Parathyroid adenoma (tissue), 2 donors: ENCODE measurements at regions not wholly inside any gene's neighbourhood (a gene's known extent, or its start where the extent isn't known, plus 50 kb on each side); places are given as distances from the start of the nearest gene placed in this dataset.

Source experiments
- H2AFZ ChIP-seq: fragments of 300-600 bp; sonication (generic); one replicate; pipeline ENCODE4 v1.7.0; 2017; ENCODE audit warnings: antibody characterized with exemption, mild to moderate bottlenecking
- H3K27ac ChIP-seq: fragments of 300-600 bp; sonication (generic); one replicate; pipeline ENCODE4 v1.7.0; 2017
- H3K27me3 ChIP-seq: fragments of 300-600 bp; sonication (generic); one replicate; pipeline ENCODE4 v1.7.0; 2017; ENCODE audit warnings: low read length; ENCODE audit not compliant: control insufficient read depth, insufficient read depth
- H3K36me3 ChIP-seq: fragments of 300-600 bp; sonication (generic); one replicate; pipeline ENCODE4 v1.7.0; 2017; ENCODE audit warnings: low read length; ENCODE audit not compliant: control insufficient read depth, insufficient read depth
- H3K4me1 ChIP-seq: fragments of 300-600 bp; sonication (generic); one replicate; pipeline ENCODE4 v1.7.0; 2017; ENCODE audit warnings: control low read depth
- H3K4me2 ChIP-seq: fragments of 300-600 bp; sonication (generic); one replicate; pipeline ENCODE4 v1.7.0; 2017; ENCODE audit warnings: low read length
- H3K4me3 ChIP-seq: fragments of 300-600 bp; sonication (generic); one replicate; pipeline ENCODE4 v1.7.0; 2017; ENCODE audit warnings: low read depth, low read length
- H3K79me2 ChIP-seq: fragments of 300-600 bp; sonication (generic); one replicate; pipeline ENCODE4 v1.7.0; 2017; ENCODE audit warnings: control low read depth
- H3K9ac ChIP-seq: fragments of 300-600 bp; sonication (generic); one replicate; pipeline ENCODE4 v1.7.0; 2017; ENCODE audit warnings: mild to moderate bottlenecking
- H3K9me3 ChIP-seq: fragments of 300-600 bp; sonication (generic); one replicate; pipeline ENCODE4 v1.7.0; 2017; ENCODE audit warnings: low read length; ENCODE audit not compliant: control insufficient read depth
- CTCF ChIP-seq: fragments of 300-600 bp; sonication (generic); IDR thresholded peaks from one replicate; pipeline ENCODE4 v1.7.0; 2017; ENCODE audit warnings: antibody characterized with exemption, mild to moderate bottlenecking
- donor health status: primary hyperparathyroidism.

DNA sequence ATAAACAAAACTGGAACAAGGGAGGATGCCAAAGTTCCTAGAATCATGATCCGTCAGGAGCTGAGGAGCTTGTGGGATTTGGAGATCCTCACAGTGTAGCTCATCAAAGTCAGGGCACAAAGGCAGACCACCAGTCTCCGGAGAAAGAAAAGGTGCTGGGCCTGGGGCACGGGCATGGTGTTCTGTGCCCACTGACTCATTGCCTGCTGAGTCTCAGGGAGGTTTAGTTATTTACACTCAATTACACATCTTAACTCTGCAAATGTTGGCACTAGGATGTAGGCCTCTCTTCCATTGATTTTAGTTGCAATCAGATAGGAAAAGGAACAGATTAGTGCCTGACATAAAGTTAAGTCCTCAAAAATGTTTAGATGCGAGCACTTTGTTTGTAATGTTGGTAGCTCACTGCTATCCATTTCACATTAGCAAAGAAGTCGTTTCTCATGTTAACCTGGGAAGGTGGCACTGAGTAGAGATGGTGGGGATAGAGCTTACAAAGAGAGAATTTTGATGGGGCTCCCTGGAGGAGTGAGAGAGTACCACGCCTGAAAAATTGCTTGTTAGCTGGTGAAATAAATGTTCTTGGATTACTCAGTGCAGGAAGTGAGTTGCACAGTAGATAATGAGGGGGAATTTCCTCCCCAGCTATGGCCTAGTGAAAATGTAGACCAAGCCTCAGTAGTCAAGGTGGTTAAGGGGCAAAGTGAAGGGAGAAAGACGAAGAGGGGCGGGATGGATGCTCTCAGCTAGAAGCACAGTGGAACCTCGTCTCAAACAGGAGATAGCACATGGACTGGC is 109.5 kb upstream of the CD180 start:
- Histone ChIP-seq H3K27me3 (no peaks in the 10 kb centered on the region), H3K27ac (no peak overlapping the region), H3K4me3 (no peak overlapping the region), H3K4me2 (no peak overlapping the region), H2AFZ (no peak overlapping the region), H3K4me1 (no peaks in the 10 kb centered on the region), H3K9me3 (no peaks in the 10 kb centered on the region), H3K36me3 (no peaks in the 10 kb centered on the region), H3K79me2 (peaks cover 11% of the 10 kb centered on the region), H3K9ac (no peak overlapping the region)
- no peak for TF ChIP-seq CTCF

GRCh38 chr5:67305401-67305800 is 108.8 kb upstream of the CD180 start:
- Histone ChIP-seq H3K36me3 (no peaks in the 10 kb centered on the region), H3K4me2 (no peak overlapping the region), H3K27ac (no peak overlapping the region), H3K4me3 (no peak overlapping the region), H3K4me1 (no peaks in the 10 kb centered on the region), H3K9ac (no peak overlapping the region), H3K79me2 (peaks cover 11% of the 10 kb centered on the region), H3K27me3 (no peaks in the 10 kb centered on the region), H3K9me3 (no peaks in the 10 kb centered on the region), H2AFZ (no peak overlapping the region)
- no peak for TF ChIP-seq CTCF

DNA sequence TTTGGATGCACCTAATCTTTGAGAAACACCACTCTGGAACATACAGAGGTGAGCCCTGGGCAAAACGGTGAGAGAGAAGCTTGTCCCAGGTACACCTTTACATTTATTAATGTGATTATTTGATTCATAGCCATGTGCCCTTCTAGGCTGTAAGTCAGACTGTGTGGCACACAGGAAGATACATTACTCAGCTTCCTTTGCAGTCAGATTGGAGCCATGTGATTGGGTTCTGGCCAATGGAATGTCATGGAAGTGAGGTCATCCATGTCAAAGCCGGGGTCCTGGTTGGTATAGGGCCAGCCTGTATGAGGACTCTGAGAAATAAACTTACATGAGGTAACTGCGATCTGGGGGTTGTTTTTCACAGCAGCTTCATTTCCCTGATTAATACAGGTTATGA is 106.8 kb upstream of the CD180 start:
- H3K36me3 ChIP-seq, result no peaks in the 10 kb centered on the region
- no peak overlapping the region for H3K4me3 ChIP-seq
- H2AFZ ChIP-seq, result no peak overlapping the region
- peaks cover 10% of the 10 kb centered on the region for H3K79me2 ChIP-seq
- no peaks in the 10 kb centered on the region for H3K27me3 ChIP-seq
- H3K4me1 ChIP-seq, result no peaks in the 10 kb centered on the region
- no peak overlapping the region for H3K9ac ChIP-seq
- no peaks in the 10 kb centered on the region for H3K9me3 ChIP-seq
- no peak for TF ChIP-seq CTCF
- H3K27ac ChIP-seq, result no peak overlapping the region
- no peak overlapping the region for H3K4me2 ChIP-seq

- Histone ChIP-seq H2AFZ (peak overlapping the region; percentile 14), H3K36me3 (no peaks in the 10 kb centered on the region), H3K4me1 (no peaks in the 10 kb centered on the region), H3K9me3 (no peaks in the 10 kb centered on the region), H3K79me2 (peaks cover 24% of the 10 kb centered on the region), H3K4me3 (no peak overlapping the region), H3K27me3 (no peaks in the 10 kb centered on the region), H3K9ac (no peak overlapping the region), H3K4me2 (no peak overlapping the region), H3K27ac (no peak overlapping the region)
- TF ChIP-seq CTCF, result no peak
Observed at GRCh38 chr5:67301285-67301903, 104.8 kb upstream of the CD180 start.

- TF ChIP-seq CTCF, result no peak
- H3K4me2 ChIP-seq, result no peak overlapping the region
- H3K9me3 ChIP-seq, result no peaks in the 10 kb centered on the region
- H2AFZ ChIP-seq, result no peak overlapping the region
- H3K36me3 ChIP-seq, result no peaks in the 10 kb centered on the region
- no peak overlapping the region for H3K9ac ChIP-seq
- H3K27me3 ChIP-seq, result no peaks in the 10 kb centered on the region
- H3K27ac ChIP-seq, result no peak overlapping the region
- no peak overlapping the region for H3K4me3 ChIP-seq
- H3K4me1 ChIP-seq, result no peaks in the 10 kb centered on the region
- H3K79me2 ChIP-seq, result peaks cover 24% of the 10 kb centered on the region
Observed at GRCh38 chr5:67300326-67300725, 103.7 kb upstream of the CD180 start.
